Effector memory CD8-positive, alpha-beta T cell (primary cell): ENCODE measurements at regions not wholly inside any gene's neighbourhood (a gene's known extent, or its start where the extent isn't known, plus 50 kb on each side); places are given as distances from the start of the nearest gene placed in this dataset.
A peak's percentile ranks its signal among the peaks of the same experiment; 100 is the strongest.
"Not testable (repeated sequence)": the region's sequence is repeated elsewhere in the genome, so short reads cannot be mapped to it uniquely, and the experiment has no call there.

ENCODE experiments used
- ATAC-seq: fragments of 150-1000 bp; cut with Tn5 transposase; replicated peaks from 2 replicates; pipeline ENCODE4 v1.10.0; 2021; ENCODE audit warnings: mild to moderate bottlenecking, moderate library complexity
- DNase-seq, 3 experiments: peaks; one replicate each; pipeline ENCODE4 v3.0.0; 2021
- H3K27ac Mint-ChIP-seq, 2 donors: one replicate each; pipeline ENCODE4 v1.8.0; 2022; ENCODE audit warnings: mild to moderate bottlenecking in 2 of 2, mixed read lengths in 2 of 2, moderate library complexity in 2 of 2
- H3K27me3 Mint-ChIP-seq, 2 donors: one replicate each; pipeline ENCODE4 v1.8.0; 2022; ENCODE audit warnings: mixed read lengths in 2 of 2
- H3K36me3 Mint-ChIP-seq: one replicate; pipeline ENCODE4 v1.8.0; 2022; ENCODE audit warnings: mild to moderate bottlenecking, moderate library complexity, mixed read lengths; ENCODE audit not compliant: insufficient read depth
- H3K4me1 Mint-ChIP-seq, 2 donors: one replicate each; pipeline ENCODE4 v1.8.0; 2022; ENCODE audit warnings: low read depth in 2 of 2, mixed read lengths in 2 of 2
- H3K4me3 Mint-ChIP-seq, 2 donors: one replicate each; pipeline ENCODE4 v1.8.0; 2022; ENCODE audit warnings: mild to moderate bottlenecking in 2 of 2, mixed read lengths in 2 of 2, moderate library complexity in 2 of 2
- H3K9me3 Mint-ChIP-seq, 2 donors: one replicate each; pipeline ENCODE4 v1.8.0; 2022; ENCODE audit warnings: mixed read lengths in 2 of 2

DNA sequence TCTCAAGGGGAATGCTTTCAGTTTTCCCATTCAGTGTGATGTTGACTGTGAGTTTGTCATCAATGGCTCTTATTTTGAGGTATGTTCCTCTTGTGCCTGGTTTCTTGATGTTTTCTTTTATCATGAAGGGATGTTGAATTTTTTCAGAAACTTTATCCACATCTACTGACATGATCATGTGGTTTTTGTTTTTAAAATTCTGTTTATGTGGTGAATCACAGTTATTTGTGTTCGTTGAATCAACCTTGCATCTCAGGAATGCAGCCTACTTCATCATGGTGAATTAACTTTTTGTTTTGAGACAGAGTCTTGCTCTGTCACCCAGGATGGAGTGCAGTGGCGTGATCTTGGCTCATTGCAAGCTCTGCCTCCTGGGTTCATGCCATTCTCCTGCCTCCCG lies 263.1 kb upstream of the KLF3 start:
- Mint-ChIP-seq H3K4me1 (peaks cover 0 to 5% of the 10 kb centered on the region in 2 donors), H3K27me3 (no peaks in the 10 kb centered on the region), H3K36me3 (no peaks in the 10 kb centered on the region), H3K4me3 (no peak overlapping the region), H3K9me3 (peaks cover 0 to 3% of the 10 kb centered on the region in 2 donors), H3K27ac (no peak overlapping the region)
- DNase-seq, result no peak
- ATAC-seq, result no peak

DNA sequence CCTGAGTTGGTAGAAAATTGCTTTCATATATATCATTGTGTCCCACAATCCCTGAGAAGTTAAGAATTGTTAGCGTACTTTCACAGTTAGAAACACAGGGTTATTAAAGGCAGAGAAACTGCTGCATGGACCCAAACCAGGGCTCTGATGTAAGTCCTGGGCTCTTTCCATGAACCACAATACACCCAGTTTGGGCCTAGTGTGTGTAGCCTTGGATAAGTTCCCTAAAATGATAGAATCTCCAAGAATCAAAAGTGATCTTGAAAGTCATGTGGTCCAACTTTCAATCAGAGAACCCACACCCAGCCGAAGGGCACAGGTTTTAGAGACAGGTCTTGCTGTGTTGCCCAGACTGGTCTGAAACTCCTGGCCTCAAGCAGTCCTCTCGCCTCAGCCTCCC lies 257.8 kb upstream of the KLF3 start:
- ATAC-seq, result no peak
- Mint-ChIP-seq H3K27ac (no peak overlapping the region), H3K36me3 (no peaks in the 10 kb centered on the region), H3K27me3 (peaks cover 0 to 8% of the 10 kb centered on the region in 2 donors), H3K4me3 (no peak overlapping the region), H3K9me3 (no peaks in the 10 kb centered on the region), H3K4me1 (no peaks in the 10 kb centered on the region)
- no peak for DNase-seq

- Mint-ChIP-seq H3K36me3 (no peaks in the 10 kb centered on the region), H3K4me3 (no peak overlapping the region), H3K27me3 (peaks cover 8 to 10% of the 10 kb centered on the region in 2 donors), H3K4me1 (no peaks in the 10 kb centered on the region), H3K9me3 (no peaks in the 10 kb centered on the region), H3K27ac (no peak overlapping the region)
- DNase-seq (no peak), ATAC-seq (no peak)
Measured at GRCh38 chr4:38409852-38410251, 254.1 kb upstream of the KLF3 start.

GRCh38 chr4:38411092-38411491 lies 252.9 kb upstream of the KLF3 start:
- DNase-seq (no peak), ATAC-seq (no peak)
- H3K4me3 Mint-ChIP-seq, result no peak overlapping the region
- H3K36me3 Mint-ChIP-seq, result no peaks in the 10 kb centered on the region
- no peak overlapping the region for H3K27ac Mint-ChIP-seq
- H3K27me3 Mint-ChIP-seq, result peaks cover 8 to 10% of the 10 kb centered on the region in 2 donors
- no peaks in the 10 kb centered on the region for H3K9me3 Mint-ChIP-seq
- H3K4me1 Mint-ChIP-seq, result no peaks in the 10 kb centered on the region

DNA sequence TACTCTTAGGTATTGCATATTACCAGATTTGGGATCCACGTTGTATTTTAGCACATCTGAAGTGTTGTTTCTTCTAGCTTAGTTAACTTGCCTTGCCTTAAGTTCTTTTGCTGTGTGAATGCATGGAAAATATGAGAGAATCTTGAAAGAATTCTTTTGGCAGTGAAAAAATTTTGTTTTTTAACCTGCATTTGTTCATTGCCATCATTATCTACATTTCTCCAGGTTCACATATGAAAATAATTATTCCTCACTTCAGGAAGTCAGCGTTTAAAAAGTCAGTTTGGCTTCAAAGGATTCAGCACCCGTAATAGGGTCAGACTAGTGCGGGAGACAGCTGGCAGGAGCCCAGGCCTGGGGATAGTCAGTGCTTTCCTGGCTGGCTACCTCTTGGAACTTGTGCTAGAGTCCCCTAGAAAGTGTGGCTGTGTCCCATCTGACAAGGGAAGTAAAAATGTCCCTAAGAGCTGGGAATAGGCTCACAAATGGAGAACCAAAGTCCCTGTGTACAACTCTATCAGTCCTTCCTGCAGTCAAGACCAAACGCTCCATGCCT lies 251.9 kb upstream of the KLF3 start:
- Mint-ChIP-seq H3K27me3 (peaks cover 8 to 10% of the 10 kb centered on the region in 2 donors), H3K9me3 (no peaks in the 10 kb centered on the region), H3K4me3 (no peak overlapping the region), H3K36me3 (no peaks in the 10 kb centered on the region), H3K27ac (no peak overlapping the region), H3K4me1 (no peaks in the 10 kb centered on the region)
- DNase-seq, result no peak
- no peak for ATAC-seq

- no peak overlapping the region for H3K27ac Mint-ChIP-seq
- no peaks in the 10 kb centered on the region for H3K36me3 Mint-ChIP-seq
- H3K4me1 Mint-ChIP-seq, result no peaks in the 10 kb centered on the region
- H3K27me3 Mint-ChIP-seq, result peaks cover 8 to 10% of the 10 kb centered on the region in 2 donors
- ATAC-seq (no peak), DNase-seq (no peak)
- H3K9me3 Mint-ChIP-seq, result peaks cover 0 to 1% of the 10 kb centered on the region in 2 donors
- no peak overlapping the region for H3K4me3 Mint-ChIP-seq
Measured at GRCh38 chr4:38413524-38414341, 250.3 kb upstream of the KLF3 start.

GRCh38 chr4:38414410-38414809 lies 249.6 kb upstream of the KLF3 start:
- Mint-ChIP-seq H3K27me3 (peaks cover 8 to 10% of the 10 kb centered on the region in 2 donors), H3K27ac (no peak overlapping the region), H3K9me3 (peaks cover 0 to 1% of the 10 kb centered on the region in 2 donors), H3K36me3 (no peaks in the 10 kb centered on the region), H3K4me1 (no peaks in the 10 kb centered on the region), H3K4me3 (no peak overlapping the region)
- ATAC-seq (no peak), DNase-seq (no peak)

DNA sequence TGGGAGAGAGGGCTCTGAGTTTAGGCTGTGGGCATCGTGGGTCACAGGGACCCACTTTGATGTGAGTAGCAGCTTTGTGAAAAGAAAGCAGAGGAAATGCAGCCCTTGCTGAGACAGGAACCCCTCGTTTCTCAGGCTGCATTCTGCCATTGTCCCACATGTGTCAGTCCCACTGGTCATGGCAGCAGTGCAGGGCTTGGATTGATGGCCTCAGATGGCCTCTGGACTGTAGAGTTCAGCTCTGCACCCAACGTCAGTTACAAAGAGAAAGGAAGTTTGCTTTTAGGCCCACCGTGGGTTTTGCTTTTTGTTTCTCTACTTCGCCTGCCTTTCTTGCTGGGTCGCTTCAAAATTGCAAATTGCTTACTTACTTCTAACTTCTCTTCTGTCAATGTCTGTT lies 248.3 kb upstream of the KLF3 start:
- DNase-seq (no peak), ATAC-seq (no peak)
- no peak overlapping the region for H3K4me3 Mint-ChIP-seq
- no peaks in the 10 kb centered on the region for H3K36me3 Mint-ChIP-seq
- H3K27me3 Mint-ChIP-seq, result peaks cover under 1 to 10% of the 10 kb centered on the region in 2 donors
- H3K9me3 Mint-ChIP-seq, result peaks cover 1 to 8% of the 10 kb centered on the region in 2 donors
- no peaks in the 10 kb centered on the region for H3K4me1 Mint-ChIP-seq
- no peak overlapping the region for H3K27ac Mint-ChIP-seq

DNA sequence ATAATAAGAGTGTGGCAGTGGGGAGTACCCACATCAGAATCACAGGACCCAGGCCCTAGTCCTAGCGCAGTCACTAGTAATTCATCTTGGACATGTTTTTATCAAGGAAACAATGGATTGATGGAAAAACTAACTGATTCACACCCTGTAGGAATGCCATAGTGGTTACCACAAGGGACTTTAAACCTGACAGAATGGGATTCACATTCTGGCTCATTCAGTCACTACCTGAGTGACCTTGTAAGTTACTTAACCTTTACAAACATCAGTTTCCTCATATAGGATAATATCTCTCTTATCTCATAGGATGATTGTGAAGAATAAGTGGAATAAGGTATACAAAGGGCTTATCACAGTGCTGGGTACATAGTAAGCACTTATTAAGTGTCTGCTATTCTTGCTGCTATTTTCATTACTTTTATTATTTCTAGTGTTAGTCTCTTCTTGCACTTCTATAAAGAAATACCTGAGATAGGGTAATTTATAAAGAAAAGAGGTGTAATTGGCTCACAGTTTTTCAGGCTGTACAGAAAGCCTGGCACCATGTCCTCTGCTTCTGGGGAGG lies 247.5 kb upstream of the KLF3 start:
- Mint-ChIP-seq H3K4me3 (no peak overlapping the region), H3K27ac (no peak overlapping the region), H3K36me3 (no peaks in the 10 kb centered on the region), H3K4me1 (no peaks in the 10 kb centered on the region), H3K9me3 (peaks cover 1 to 8% of the 10 kb centered on the region in 2 donors), H3K27me3 (peaks cover 0 to 10% of the 10 kb centered on the region in 2 donors)
- no peak for ATAC-seq
- no peak for DNase-seq

DNA sequence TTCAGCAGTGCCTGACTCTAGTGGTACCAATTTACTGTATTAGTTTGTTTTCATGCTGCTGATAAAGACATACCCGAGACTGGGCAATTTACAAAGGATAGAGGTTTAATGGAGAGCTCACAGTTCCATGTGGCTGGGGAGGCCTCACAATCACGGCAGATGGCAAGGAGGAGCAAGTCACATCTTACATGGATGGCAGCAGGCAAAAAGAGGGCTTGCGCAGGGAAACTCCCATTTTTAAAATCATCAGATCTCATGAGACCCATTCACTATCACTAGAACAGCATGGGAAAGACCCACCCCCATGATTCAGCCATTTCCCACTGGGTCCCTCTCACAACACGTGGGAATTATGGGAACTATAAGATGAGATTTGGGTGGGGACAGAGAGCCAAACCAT lies 243.7 kb upstream of the KLF3 start:
- not testable (repeated sequence) for H3K4me3 Mint-ChIP-seq, H3K9me3 Mint-ChIP-seq, H3K27ac Mint-ChIP-seq, H3K36me3 Mint-ChIP-seq, DNase-seq, ATAC-seq, H3K27me3 Mint-ChIP-seq
- H3K4me1 Mint-ChIP-seq, result peaks cover 5 to 16% of the 10 kb centered on the region in 2 donors

GRCh38 chr4:38422850-38423249 lies 241.1 kb upstream of the KLF3 start:
- Mint-ChIP-seq H3K27me3 (no peaks in the 10 kb centered on the region), H3K27ac (peak overlapping the region; percentile 9 to 76), H3K36me3 (no peaks in the 10 kb centered on the region), H3K9me3 (peaks cover 1 to 8% of the 10 kb centered on the region in 2 donors), H3K4me1 (peaks cover 5 to 16% of the 10 kb centered on the region in 2 donors), H3K4me3 (peak overlapping the region in 1 of 2 donors; percentile 9)
- ATAC-seq, result peak; percentile 49
- DNase-seq, result peak in 1 of 3 experiments; percentile 8

- peaks cover 0 to 8% of the 10 kb centered on the region in 2 donors for H3K9me3 Mint-ChIP-seq
- no peak for ATAC-seq
- no peak for DNase-seq
- H3K27me3 Mint-ChIP-seq, result no peaks in the 10 kb centered on the region
- peaks cover 5 to 16% of the 10 kb centered on the region in 2 donors for H3K4me1 Mint-ChIP-seq
- H3K36me3 Mint-ChIP-seq, result no peaks in the 10 kb centered on the region
- no peak overlapping the region for H3K4me3 Mint-ChIP-seq
- H3K27ac Mint-ChIP-seq, result peak overlapping the region in 1 of 2 donors; percentile 76
Measured at GRCh38 chr4:38424151-38424871, 239.7 kb upstream of the KLF3 start.

- no peaks in the 10 kb centered on the region for H3K36me3 Mint-ChIP-seq
- ATAC-seq, result no peak
- H3K27me3 Mint-ChIP-seq, result no peaks in the 10 kb centered on the region
- H3K4me3 Mint-ChIP-seq, result no peak overlapping the region
- no peak for DNase-seq
- H3K4me1 Mint-ChIP-seq, result peaks cover 5 to 16% of the 10 kb centered on the region in 2 donors
- H3K9me3 Mint-ChIP-seq, result no peaks in the 10 kb centered on the region
- H3K27ac Mint-ChIP-seq, result no peak overlapping the region
Measured at GRCh38 chr4:38426532-38426931, 237.5 kb upstream of the KLF3 start.
